Activated naive CD8-positive, alpha-beta T cell treated with anti-CD3 and anti-CD28 coated beads, Interleukin-2, amount 50 U/mL, for 16 hours (primary cell): ENCODE measurements at regions not wholly inside any gene's neighbourhood (a gene's known extent, or its start where the extent isn't known, plus 50 kb on each side); places are given as distances from the start of the nearest gene placed in this dataset.
"Not testable (repeated sequence)": the region's sequence is repeated elsewhere in the genome, so short reads cannot be mapped to it uniquely, and the experiment has no call there.

Source experiments
- DNase-seq: peaks from one replicate; pipeline ENCODE4 v3.0.0-alpha.2; 2020; ENCODE audit warnings: low read depth, low spot score

- DNase-seq = no peak
Observed at GRCh38 chr15:92803852-92804609, 96.1 kb upstream of the CHD2 start.

- not testable (repeated sequence) for DNase-seq
Observed at GRCh38 chr15:92804610-92804936, 95.6 kb upstream of the CHD2 start.

GRCh38 chr15:92805080-92805690 is 94.9 kb upstream of the CHD2 start:
- DNase-seq = no peak

- DNase-seq = not testable (repeated sequence)
Observed at GRCh38 chr15:92806171-92806570, 94.0 kb upstream of the CHD2 start.

GRCh38 chr15:92806763-92807162 is 93.4 kb upstream of the CHD2 start:
- no peak for DNase-seq

GRCh38 chr15:92807971-92808571 is 92.1 kb upstream of the CHD2 start:
- no peak for DNase-seq

- DNase-seq = no peak
Observed at GRCh38 chr15:92808598-92809063, 91.5 kb upstream of the CHD2 start.

- peak; percentile 98 for DNase-seq
Observed at GRCh38 chr15:92809064-92809879, 90.9 kb upstream of the CHD2 start.

GRCh38 chr15:92809880-92810361 is 90.2 kb upstream of the CHD2 start:
- no peak for DNase-seq

GRCh38 chr15:92810418-92811138 is 89.5 kb upstream of the CHD2 start:
- DNase-seq = no peak

- no peak for DNase-seq
Observed at GRCh38 chr15:92811148-92811913, 88.8 kb upstream of the CHD2 start.

GRCh38 chr15:92812271-92812670 is 87.9 kb upstream of the CHD2 start:
- no peak for DNase-seq

GRCh38 chr15:92813485-92813884 is 86.6 kb upstream of the CHD2 start:
- no peak for DNase-seq

- DNase-seq = no peak
Observed at GRCh38 chr15:92817339-92817886, 82.7 kb upstream of the CHD2 start.

GRCh38 chr15:92818651-92819277 is 81.4 kb upstream of the CHD2 start:
- DNase-seq = no peak

- DNase-seq = no peak
Observed at GRCh38 chr15:92819278-92820235, 80.6 kb upstream of the CHD2 start.

- peak; percentile 66 for DNase-seq
Observed at GRCh38 chr15:92820236-92821021, 79.7 kb upstream of the CHD2 start.
